Fibroblast of mammary gland (primary cell): ENCODE measurements at regions not wholly inside any gene's neighbourhood (a gene's known extent, or its start where the extent isn't known, plus 50 kb on each side); places are given as distances from the start of the nearest gene placed in this dataset.

Source experiments
- DNase-seq: peaks from one replicate; pipeline ENCODE4 v3.0.0-alpha.2; 2010; ENCODE audit warnings: low read depth
- H3K4me3 ChIP-seq: 2 replicates; pipeline ENCODE4 v1.5.1; 2011; ENCODE audit warnings: low read depth, mild to moderate bottlenecking, low read length, moderate library complexity; ENCODE audit not compliant: control insufficient read depth
- TF ChIP-seq, protein P1 (sequence below): conservative IDR thresholded peaks from 2 replicates; pipeline ENCODE4 v1.5.1; 2011; ENCODE audit warnings: low read depth, low read length, inconsistent platforms; ENCODE audit not compliant: control insufficient read depth, insufficient read depth

DNA sequence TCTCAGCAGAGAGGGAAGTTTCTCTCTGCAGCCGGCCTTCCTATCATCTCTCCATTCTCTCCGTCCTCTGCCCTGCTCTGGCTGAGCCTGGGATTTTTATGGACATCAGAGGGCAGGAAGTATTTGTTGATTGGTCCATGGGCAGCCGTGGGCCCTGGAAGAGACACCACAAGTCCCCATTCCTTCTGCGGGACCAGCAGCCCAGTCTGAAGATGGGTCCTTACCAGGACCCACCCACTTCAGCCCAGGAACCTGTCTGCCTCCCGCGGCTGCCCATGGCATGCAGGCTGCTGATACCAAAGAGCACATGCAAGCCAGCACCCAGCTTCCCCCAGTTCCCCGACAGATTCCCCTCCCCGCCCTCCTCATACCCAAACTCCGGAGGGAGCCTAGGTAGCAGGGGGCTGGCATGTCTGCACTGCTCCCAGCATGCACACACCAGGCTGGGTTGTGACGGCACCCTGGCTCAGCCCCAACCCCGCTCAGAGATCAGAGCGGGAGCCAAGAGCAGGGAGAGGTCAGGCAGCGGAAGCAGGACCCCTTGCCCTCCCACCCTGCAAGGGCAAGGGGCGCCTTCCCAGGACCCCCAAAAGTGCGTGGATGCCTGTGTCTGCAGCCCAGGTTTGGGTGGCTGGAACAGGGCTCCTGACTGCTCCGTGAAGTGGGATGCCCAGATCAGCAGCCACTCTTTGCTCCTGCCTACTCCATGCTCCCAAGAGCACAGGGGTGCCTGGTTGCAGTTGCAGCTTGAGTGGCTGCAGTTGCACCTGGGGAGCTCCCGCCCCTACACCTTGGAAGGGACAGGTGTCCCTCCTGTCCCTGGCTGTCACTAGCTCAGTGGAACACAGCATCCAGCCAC lies 538.6 kb upstream of the POT1 start:
- TF ChIP-seq, protein P1, sequence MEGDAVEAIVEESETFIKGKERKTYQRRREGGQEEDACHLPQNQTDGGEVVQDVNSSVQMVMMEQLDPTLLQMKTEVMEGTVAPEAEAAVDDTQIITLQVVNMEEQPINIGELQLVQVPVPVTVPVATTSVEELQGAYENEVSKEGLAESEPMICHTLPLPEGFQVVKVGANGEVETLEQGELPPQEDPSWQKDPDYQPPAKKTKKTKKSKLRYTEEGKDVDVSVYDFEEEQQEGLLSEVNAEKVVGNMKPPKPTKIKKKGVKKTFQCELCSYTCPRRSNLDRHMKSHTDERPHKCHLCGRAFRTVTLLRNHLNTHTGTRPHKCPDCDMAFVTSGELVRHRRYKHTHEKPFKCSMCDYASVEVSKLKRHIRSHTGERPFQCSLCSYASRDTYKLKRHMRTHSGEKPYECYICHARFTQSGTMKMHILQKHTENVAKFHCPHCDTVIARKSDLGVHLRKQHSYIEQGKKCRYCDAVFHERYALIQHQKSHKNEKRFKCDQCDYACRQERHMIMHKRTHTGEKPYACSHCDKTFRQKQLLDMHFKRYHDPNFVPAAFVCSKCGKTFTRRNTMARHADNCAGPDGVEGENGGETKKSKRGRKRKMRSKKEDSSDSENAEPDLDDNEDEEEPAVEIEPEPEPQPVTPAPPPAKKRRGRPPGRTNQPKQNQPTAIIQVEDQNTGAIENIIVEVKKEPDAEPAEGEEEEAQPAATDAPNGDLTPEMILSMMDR: no peak

DNA sequence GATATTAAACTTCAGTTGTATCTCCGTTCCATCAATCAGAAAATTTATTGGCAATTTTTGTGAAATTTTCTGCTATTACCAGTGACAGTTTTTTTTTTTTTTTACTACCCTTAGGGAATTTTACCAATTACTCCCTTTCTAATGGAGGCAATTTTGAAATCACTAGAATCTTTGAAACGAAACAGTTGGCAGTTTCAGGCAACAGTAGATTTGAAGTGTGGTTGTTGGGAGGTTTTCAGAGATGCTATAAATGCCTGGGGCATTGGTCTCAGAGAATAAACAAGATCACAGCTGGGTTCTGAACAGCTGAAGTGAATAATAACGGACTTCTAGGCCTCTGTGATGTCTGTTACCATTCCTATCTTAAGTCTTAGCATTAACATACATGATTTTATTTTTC lies 535.9 kb upstream of the POT1 start:
- no peak overlapping the region for H3K4me3 ChIP-seq
- no peak for DNase-seq

More for the DNA sequence above, 538.6 kb upstream of the POT1 start:
- H3K4me3 ChIP-seq: no peak overlapping the region
- DNase-seq: no peak

DNA sequence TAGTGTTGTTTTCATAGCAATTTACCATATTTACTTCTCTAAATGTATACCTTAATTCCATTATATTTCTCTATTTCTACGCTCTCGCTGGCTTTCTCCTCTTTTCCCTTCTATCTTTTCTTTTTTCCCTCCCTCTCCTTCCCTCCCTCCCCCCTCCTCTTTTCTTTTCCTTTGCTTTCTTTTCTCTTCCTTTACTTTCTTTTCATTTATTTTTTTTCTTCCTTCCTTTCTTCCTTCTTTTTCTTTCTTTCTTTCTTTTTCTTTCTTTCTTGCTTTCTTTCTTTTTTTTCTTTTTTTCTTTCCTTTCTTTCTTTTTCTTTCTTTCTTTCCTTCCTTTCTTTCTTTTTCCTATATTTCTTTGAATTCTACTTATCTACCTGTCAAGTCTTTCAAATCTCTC lies 533.0 kb upstream of the POT1 start:
- TF ChIP-seq, protein P1: no peak
- H3K4me3 ChIP-seq: no peak overlapping the region
- no peak for DNase-seq

More for the DNA sequence above, 535.9 kb upstream of the POT1 start:
- TF ChIP-seq, protein P1: no peak

DNA sequence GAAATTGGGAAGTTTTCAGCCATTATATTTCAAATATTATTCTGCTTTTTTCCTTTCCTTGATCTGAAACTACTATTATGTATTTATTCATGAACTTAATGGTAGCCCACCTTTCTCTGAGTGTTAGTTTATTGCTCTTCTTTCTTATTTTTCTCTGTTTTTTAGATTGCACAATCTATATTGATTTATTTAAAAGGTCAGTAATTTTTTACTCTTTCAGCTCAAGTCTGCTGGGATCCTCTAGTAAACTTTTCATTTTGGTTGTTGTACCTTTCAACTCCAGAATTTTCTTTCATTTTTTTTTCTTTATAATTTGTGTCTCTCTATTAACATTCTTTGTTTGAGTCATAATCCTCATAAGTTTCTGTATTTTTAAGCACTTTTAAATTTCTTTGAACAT lies 529.4 kb upstream of the POT1 start:
- TF ChIP-seq, protein P1: no peak
- no peak overlapping the region for H3K4me3 ChIP-seq
- DNase-seq: no peak

DNA sequence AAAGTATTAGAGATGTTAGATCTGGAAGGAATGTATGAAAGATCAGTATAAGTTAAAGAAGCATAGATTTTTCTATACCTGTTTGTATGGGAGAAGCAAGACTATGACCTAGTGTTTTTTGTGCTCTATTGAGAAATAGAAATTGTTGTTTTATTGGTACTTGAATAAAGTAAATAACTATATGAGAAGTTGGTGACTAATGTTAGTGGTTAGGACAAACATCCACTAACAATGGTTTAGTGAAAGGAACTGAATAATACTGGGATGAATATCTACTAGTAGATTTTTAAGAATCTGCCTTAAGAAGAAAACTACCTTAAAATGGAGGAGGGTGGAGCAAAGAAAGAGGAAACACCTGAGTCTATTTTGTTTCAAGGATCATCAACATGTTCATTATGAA lies 521.1 kb upstream of the POT1 start:
- no peak overlapping the region for H3K4me3 ChIP-seq
- TF ChIP-seq, protein P1: no peak
- no peak for DNase-seq

DNA sequence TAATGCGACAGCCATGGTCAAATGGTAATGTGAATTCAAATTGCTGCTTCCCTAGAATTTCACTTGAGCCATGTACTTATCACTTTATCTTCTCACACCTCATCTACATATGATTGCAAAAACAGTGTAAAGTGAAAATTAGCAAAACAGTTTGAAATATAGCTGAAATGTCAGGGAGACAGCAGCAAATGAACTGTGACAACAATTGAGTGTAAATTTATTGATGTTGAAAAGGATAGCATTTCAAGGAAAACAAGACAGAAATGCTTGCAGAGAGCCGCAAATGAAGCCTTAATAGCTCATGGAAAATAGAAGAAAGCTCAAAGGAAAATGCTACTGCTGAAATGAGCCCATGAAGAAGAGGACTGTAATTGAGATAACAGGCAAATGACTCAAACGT lies 516.2 kb upstream of the POT1 start:
- H3K4me3 ChIP-seq: no peak overlapping the region
- DNase-seq: no peak
- TF ChIP-seq, protein P1: no peak
